CD4-positive, alpha-beta T cell (primary cell): ENCODE measurements at regions not wholly inside any gene's neighbourhood (a gene's known extent, or its start where the extent isn't known, plus 50 kb on each side); places are given as distances from the start of the nearest gene placed in this dataset.

Source experiments
- ATAC-seq: fragments of 200-7000 bp; cut with Tn5 transposase; one replicate; pipeline ENCODE4 v1.10.0; 2022; ENCODE audit warnings: mild to moderate bottlenecking; ENCODE audit not compliant: poor library complexity
- CTCF ChIA-PET: fragments of 350-600 bp; sonication (Branson Sonifier 250); formaldehyde crosslinking; loops from one replicate; lab custom pipeline; 2021; ENCODE audit warnings: antibody characterized with exemption, inconsistent platforms; lab: Charles Lee
- POLR2A ChIA-PET: fragments of 350-600 bp; sonication (Branson Sonifier 250); formaldehyde crosslinking; loops from one replicate; lab custom pipeline; 2021; ENCODE audit warnings: antibody characterized with exemption, inconsistent platforms; lab: Charles Lee
- DNase-seq, 14 experiments: peaks; one replicate each; pipeline ENCODE4 v3.0.0-alpha.2; 2013 to 2020; ENCODE audit warnings: mixed read lengths in 2 of 14
- H3K27ac ChIP-seq, 2 donors: one replicate each; pipeline versions ENCODE4 v1.5.1 to v1.7.0; 2013; ENCODE audit warnings: low read length in 2 of 2, low read depth in 1 of 2, mild to moderate bottlenecking in 1 of 2
- H3K27me3 ChIP-seq, 2 experiments: 1 replicate in 1 of 2; 2 replicates in 1 of 2; pipeline versions ENCODE4 v1.6.1 to v1.7.0; 2013; ENCODE audit warnings: low read length in 2 of 2, control low read depth in 1 of 2, mild to moderate bottlenecking in 1 of 2, moderate library complexity in 1 of 2; ENCODE audit not compliant: insufficient read depth in 2 of 2, control insufficient read depth in 1 of 2
- H3K36me3 ChIP-seq: one replicate; pipeline ENCODE4 v1.6.1; 2013; ENCODE audit warnings: low read length, control low read depth; ENCODE audit not compliant: insufficient read depth
- H3K4me1 ChIP-seq: one replicate; pipeline ENCODE4 v1.6.1; 2013; ENCODE audit warnings: low read length, control low read depth; ENCODE audit not compliant: insufficient read depth
- H3K4me3 ChIP-seq: one replicate; pipeline ENCODE4 v1.5.1; 2013; ENCODE audit warnings: mild to moderate bottlenecking, low read length, moderate library complexity
- H3K9me3 ChIP-seq, 2 experiments: 1 replicate in 1 of 2; 2 replicates in 1 of 2; pipeline versions ENCODE4 v1.6.1 to v1.7.0; 2013; ENCODE audit warnings: low read length in 2 of 2, mild to moderate bottlenecking in 2 of 2, control low read depth in 1 of 2, moderate library complexity in 1 of 2; ENCODE audit not compliant: control insufficient read depth in 1 of 2, insufficient read depth in 1 of 2
- H3K27ac Mint-ChIP-seq: one replicate; pipeline ENCODE4 v1.8.0; 2020; ENCODE audit warnings: mixed read lengths
- H3K27me3 Mint-ChIP-seq: one replicate; pipeline ENCODE4 v1.8.0; 2021; ENCODE audit warnings: mixed read lengths
- H3K36me3 Mint-ChIP-seq: one replicate; pipeline ENCODE4 v1.8.0; 2021; ENCODE audit warnings: low read depth, mixed read lengths
- H3K4me1 Mint-ChIP-seq: one replicate; pipeline ENCODE4 v1.8.0; 2021; ENCODE audit warnings: low read depth, mixed read lengths
- H3K4me3 Mint-ChIP-seq: one replicate; pipeline ENCODE4 v1.8.0; 2020; ENCODE audit warnings: mild to moderate bottlenecking, mixed read lengths
- H3K9me3 Mint-ChIP-seq: one replicate; pipeline ENCODE4 v1.8.0; 2020; ENCODE audit warnings: mixed read lengths
- CTCF ChIP-seq: fragments of 200-600 bp; IDR thresholded peaks from one replicate; pipeline ENCODE4 v1.8.0; 2022; ENCODE audit warnings: antibody characterized with exemption, mild to moderate bottlenecking
- intact Hi-C, 2 experiments: fragments of 100-400 bp; cut with DNase I in 1 of 2; cut with micrococcal nuclease in 1 of 2; formaldehyde crosslinking; loops; one replicate each; pipeline versions ENCODE4 v1.15.1 to v1.9.0; 2023 to 2025; cut with DNase I, micrococcal nuclease

GRCh38 chr12:125690841-125691240 lies 625.6 kb downstream of the AACS start:
- H3K27me3 ChIP-seq = no peaks in the 10 kb centered on the region
- intact Hi-C loops = no loop called here
- Mint-ChIP-seq H3K36me3 (no peaks in the 10 kb centered on the region), H3K27ac (no peak overlapping the region), H3K9me3 (no peaks in the 10 kb centered on the region), H3K4me3 (no peak overlapping the region), H3K27me3 (peaks cover under 1% of the 10 kb centered on the region), H3K4me1 (no peaks in the 10 kb centered on the region)
- H3K9me3 ChIP-seq = peaks cover 0 to 22% of the 10 kb centered on the region in 2 experiments
- no peak for TF ChIP-seq CTCF
- ATAC-seq (no peak), DNase-seq (no peak)
- ChIA-PET CTCF (no interaction called here), POLR2A (no interaction called here)
- no peaks in the 10 kb centered on the region for H3K36me3 ChIP-seq
- H3K4me3 ChIP-seq = no peak overlapping the region
- H3K27ac ChIP-seq = no peak overlapping the region
- no peaks in the 10 kb centered on the region for H3K4me1 ChIP-seq

- H3K27ac Mint-ChIP-seq = no peak overlapping the region
- no peaks in the 10 kb centered on the region for H3K9me3 Mint-ChIP-seq
- no peaks in the 10 kb centered on the region for H3K4me1 ChIP-seq
- H3K27ac ChIP-seq = no peak overlapping the region
- H3K4me3 ChIP-seq = no peak overlapping the region
- CTCF ChIA-PET = no interaction called here
- H3K9me3 ChIP-seq = no peaks in the 10 kb centered on the region
- no peaks in the 10 kb centered on the region for H3K36me3 Mint-ChIP-seq
- ATAC-seq = no peak
- DNase-seq = no peak
- no peaks in the 10 kb centered on the region for H3K27me3 Mint-ChIP-seq
- no peak overlapping the region for H3K4me3 Mint-ChIP-seq
- no peaks in the 10 kb centered on the region for H3K4me1 Mint-ChIP-seq
- TF ChIP-seq CTCF = no peak
- POLR2A ChIA-PET = no interaction called here
- H3K36me3 ChIP-seq = no peaks in the 10 kb centered on the region
- H3K27me3 ChIP-seq = no peaks in the 10 kb centered on the region
- intact Hi-C loops = no loop called here
Measured at GRCh38 chr12:125696054-125696453, 630.8 kb downstream of the AACS start.

GRCh38 chr12:125704803-125705202 lies 639.6 kb downstream of the AACS start:
- no peaks in the 10 kb centered on the region for H3K4me1 ChIP-seq
- ChIA-PET CTCF (no interaction called here), POLR2A (no interaction called here)
- no peak for TF ChIP-seq CTCF
- ATAC-seq (no peak), DNase-seq (no peak)
- Mint-ChIP-seq H3K36me3 (no peaks in the 10 kb centered on the region), H3K4me1 (no peaks in the 10 kb centered on the region), H3K4me3 (no peak overlapping the region), H3K9me3 (peaks cover 3% of the 10 kb centered on the region), H3K27ac (no peak overlapping the region), H3K27me3 (no peaks in the 10 kb centered on the region)
- H3K9me3 ChIP-seq = no peaks in the 10 kb centered on the region
- no peak overlapping the region for H3K27ac ChIP-seq
- no peaks in the 10 kb centered on the region for H3K36me3 ChIP-seq
- no peaks in the 10 kb centered on the region for H3K27me3 ChIP-seq
- H3K4me3 ChIP-seq = no peak overlapping the region
- intact Hi-C loops = no loop called here
